CD4-positive, alpha-beta T cell treated with Interleukin-4 for 4 hours (primary cell): ENCODE measurements at regions not wholly inside any gene's neighbourhood (a gene's known extent, or its start where the extent isn't known, plus 50 kb on each side); places are given as distances from the start of the nearest gene placed in this dataset.

Experiments
- DNase-seq: peaks from one replicate; pipeline ENCODE4 v3.0.0-alpha.2; 2020

DNA sequence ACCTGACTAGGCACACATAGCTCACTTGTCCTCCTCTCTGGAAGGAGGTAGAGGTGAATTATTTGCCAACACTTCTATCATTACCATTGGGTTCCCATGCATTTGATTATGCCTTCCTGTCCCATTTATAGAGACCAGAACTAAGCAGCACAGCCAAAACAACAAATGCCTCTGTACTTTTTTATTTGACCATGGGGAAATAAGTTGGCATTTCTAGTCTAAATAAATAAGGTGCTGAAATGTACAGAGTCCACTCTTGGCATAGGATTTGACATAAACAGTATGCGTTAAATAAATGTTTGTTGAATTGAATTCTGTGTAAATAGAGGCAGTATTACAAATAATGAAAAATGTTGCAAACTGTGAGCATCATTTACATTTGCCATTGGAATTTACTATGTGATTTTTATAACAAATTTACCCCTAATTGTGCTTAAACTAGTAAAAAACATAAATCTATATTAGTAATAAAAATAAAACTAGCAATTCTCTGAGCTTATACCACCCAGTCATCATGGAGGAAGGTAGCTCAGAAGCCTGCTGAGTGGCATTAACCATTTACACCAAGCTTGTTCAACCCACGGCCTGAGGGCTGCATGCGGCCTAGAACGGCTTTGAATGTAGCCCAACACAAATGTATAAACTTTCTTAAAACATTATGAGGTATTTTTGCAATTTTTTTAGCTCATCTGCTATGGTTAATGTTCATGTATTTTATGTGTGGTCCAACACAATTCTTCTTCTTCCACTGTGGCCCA lies 367.8 kb downstream of the FIGN start:
- DNase-seq, result no peak

DNA sequence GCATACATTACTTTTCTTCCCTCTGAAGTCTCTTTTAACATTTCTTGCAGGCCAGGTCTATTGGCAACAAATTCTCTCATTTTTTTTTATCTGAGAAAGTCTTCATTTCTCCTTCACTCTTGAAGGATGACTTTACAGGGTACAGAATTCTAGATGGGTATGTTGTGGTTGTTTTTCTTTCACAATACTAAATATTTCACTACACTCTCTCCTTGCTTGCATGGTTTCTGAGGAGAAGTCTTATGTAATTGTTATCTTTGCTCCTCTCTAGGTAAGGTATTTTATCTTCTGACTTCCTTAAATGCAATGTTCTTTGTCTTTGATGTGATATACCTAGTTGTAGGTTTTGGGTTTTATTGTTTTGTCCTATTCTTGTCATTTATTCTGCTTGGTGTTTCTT lies 371.1 kb downstream of the FIGN start:
- DNase-seq, result no peak

DNA sequence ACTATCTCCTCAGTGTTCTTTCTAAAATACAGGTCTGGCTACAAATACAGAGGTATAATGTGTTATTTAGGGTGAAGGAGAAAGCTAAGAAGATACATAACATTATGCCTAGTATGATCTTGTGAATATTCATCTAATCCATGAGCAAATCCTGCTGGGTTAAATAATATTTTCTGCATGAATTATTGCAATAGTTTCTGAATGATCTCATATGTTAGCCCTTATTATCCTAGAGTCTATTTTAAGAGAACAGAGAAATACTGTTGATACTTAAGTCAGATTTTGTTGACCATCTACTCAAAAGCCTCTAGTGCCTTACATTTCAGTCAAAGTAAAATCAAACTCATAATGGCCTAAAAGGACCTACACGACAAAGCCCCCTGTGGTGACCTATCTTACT lies 382.3 kb downstream of the FIGN start:
- no peak for DNase-seq

DNA sequence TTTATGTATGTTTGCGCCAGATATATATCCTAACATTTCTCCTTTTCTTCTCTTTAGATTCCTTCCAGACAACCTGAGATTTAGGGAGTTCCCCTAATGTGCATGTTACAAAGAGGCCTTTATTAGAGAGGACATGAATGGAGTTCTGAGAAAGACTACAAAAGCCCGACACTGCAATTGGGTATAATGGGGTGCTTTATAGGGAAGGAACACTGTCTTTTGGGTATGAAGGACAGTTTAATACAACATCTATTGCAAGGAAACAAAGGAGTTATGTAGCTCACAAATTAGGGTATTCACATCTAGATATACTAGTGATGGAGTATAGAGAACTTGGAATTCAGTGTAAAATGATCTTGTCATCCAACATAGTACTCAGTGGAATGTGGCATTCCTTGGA lies 383.8 kb downstream of the FIGN start:
- no peak for DNase-seq

DNA sequence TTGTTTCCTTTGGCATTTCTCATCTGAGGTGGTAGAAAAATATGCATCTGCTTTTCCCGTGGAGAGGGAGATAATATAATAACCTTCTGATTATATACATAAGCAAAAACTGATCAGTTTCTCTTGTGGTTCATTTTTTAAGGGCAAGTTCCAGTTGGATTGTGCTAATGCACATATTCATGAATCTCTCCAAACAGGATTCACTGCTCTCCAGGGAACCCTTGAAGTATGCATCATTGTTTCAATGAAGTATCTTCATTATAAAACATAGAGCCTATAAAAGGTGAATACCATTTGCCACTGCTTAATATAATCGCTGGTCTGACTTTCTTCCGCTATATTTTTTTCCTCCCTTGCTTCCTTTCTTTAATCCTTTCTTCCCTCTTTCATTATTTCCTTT lies 384.7 kb downstream of the FIGN start:
- no peak for DNase-seq

DNA sequence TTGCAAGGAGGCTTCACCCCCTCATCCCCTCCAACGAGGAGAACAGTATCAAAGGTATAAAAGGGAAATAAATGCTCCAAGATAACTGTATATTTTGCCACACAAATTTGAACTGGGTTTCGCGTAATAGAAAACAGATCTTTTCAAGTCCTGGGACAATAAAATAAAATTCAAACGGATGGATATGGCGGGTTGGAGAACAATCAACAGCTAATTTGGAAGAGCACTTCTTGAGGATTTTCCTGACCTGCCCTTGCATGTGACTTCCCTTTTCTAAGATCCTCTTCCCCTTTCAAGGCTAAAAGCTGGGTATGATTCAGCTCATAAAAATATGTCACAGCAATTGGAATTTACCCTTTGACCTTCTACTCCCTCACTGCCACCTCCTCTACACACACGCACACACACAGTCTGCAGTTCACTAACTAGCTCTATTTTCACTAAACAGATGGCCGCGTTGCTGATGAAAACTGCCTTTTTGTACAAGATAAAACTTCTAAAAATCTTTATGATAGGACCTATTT lies 386.9 kb downstream of the FIGN start:
- DNase-seq, result no peak

DNA sequence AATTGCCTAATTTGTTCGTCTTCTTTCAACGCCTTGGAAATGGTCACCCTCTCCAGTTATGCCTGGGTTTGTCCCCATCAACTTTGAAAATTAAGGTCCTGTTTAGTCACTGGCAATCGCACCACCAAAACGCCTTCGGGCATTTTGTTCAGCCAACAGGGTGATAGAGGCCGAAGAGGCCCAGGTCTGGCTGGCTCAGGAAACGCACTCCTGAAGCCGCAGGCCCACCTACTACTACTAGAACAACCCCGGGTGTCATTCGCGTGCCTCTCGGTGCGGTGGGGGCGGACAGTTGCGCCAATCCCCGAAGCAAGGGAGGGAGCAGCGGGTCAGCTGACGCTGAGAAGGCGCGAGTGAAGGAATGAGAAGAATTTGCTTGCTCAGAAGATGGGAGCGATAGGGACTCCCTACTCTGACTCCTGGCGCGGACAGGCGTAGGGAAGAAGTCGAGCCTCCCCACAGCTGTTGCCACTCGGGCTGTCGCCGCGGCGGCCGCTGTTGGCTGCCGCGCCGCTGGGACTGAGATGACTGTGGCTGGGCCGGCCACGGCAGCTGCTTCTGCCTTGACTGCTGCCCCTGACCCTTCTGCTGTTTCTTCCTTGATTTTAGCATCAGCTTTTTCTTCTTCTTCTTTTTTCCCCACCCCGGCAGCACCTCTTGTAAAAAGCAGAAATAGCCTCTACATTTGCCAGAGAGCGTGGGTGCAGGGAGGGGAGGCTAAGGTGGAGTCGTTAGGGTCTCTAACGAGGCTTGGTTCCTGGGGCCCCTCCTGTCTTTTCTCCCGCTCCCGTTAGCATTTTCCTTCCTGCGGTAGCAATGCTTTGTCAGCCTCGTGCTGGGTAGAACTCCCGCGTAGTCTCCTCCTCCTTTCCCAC lies 387.6 kb downstream of the FIGN start:
- no peak for DNase-seq

DNA sequence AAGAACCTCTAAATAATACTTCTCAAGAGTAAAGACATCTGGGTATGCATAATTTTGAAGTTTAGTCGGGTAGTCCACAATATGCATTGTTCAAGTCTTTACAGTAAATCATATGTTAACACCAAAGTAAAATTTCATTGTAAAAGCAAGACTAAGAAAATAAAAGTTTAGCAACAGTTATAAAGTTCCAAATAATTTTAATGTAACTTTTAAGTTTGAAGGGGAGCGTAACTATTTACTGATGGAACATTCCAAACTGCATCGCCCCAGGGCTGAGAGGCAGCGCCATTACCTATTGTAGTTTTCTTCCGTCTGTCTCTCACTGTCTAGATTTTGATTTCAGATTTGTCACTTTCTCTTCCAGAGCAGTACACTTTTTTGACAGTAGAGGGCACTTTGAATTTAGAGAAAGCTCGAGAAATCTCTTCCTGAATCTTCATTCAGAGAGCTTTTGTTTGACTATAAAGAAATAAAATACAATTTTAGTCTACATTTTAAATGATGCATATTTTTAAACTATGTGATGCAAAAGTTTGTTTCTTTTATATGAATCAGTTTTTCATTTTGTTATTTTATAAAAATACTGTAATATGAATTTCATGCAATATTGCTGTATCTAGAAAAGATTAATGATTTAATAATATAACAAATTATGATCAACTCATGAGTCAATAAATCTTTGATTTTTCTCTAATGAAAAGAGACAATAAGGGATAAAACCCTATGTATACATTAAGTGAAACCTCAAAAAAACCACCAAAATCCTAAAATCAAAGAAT lies 389.8 kb downstream of the FIGN start:
- peak; percentile 3 for DNase-seq

DNA sequence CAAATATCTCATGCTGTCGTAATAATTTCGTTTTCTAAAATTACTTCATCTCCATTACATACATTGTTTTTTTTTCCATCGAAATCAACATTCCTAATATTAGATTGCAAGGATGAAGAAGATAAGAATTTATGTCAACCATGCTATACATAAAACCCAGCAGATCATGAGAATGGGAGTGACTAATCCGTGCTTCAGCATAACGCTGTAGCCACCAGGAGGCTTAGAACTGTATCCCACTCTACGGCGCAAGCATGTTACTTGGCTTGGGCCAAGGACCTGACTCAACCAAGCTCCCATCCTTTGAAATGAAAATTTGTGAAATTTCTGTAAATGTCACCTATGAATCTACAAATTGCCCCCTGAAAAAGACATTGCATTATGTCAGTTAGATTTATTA lies 392.5 kb downstream of the FIGN start:
- no peak for DNase-seq

DNA sequence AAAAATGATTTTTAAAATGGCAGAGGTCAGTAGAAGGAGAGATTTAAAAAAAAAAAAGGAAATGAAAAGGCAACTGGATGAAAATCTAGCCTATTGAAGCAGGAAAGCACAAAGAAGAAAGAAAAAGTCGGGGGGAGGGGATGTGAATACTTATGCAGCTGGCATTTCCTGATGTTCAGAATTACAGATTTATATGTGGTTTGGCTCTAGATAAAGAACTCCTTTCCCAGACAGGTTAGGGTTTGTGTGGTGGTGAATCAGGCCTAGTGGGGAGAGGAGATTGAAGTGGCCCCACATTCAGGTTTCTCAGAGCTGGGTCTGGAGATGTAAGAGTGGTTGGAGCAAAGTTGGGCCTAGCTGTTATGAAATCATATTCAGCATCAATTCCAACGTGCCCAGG lies 394.4 kb downstream of the FIGN start:
- DNase-seq, result no peak

DNA sequence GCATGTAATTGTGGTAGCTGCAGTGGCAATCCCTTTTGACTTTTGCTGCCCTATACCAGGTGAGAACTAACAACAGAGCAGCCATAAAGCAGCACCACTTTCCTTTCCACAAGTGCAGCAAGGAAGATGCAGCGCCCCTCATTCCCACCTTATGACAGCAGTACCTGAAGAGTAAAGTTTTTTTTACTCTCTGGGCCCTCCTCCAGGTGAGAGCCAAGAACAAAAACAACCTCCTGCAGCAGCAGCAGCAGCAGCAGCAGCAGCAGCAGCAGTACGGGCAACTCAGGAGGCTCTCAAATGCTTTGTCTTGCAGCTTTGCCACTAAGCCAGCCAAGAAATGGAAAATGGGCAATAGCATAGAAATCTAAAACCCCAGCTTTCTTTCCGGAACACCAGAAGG lies 397.5 kb downstream of the FIGN start:
- DNase-seq, result no peak

DNA sequence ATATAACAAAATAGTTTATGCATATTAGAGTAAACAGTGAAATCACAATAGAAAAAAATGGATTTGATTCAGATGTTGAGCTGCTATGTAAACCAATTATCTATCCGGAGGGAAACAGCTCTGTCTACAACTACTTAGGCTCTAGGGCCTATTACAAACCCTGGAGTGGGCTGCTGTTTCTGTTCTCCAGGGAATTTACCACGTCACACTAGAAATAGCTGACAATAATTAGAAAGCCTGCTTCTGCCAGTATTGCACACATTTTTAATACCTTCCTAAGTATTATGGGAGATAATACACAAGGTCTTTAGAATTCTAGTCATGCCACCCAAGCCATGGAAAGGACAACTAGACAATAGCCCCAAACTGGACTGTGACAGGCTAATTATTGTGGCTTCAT lies 411.1 kb downstream of the FIGN start:
- no peak for DNase-seq

DNA sequence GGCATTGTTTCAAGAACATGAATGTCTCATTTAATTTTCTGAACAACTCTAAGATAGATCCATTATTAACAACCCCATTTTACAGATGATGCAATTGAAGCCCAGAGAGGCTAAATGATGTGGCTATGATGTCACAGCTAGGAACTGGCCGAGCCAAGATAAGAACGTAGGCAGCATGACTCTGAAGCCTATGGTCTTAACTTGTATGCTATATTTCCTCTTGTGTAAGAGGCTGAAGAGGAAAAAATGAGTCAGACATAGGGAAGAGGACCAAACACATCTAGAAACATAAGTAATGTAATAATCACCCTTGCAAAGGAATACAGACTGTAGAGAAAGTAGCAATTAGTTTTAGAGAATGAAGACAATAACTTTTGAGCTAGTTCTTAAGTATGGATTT lies 416.8 kb downstream of the FIGN start:
- no peak for DNase-seq

DNA sequence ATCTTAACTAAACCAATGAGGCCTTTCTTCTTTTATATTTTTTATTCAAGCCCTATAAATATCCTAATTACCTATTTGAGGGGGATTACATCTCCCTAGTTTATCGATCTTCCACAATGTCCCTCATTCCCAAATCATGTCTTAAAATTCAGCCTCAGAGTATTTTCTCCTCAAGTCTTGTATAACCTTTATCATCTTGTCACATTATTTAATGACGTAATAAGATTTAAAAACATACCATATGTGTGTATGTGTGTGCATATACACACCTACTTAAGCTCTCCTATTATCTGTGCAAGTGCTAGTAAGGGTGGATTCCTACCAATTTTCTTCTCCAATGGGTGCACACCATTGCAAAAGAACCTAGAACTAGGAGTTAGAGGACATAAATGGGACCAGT lies 421.1 kb downstream of the FIGN start:
- no peak for DNase-seq

DNA sequence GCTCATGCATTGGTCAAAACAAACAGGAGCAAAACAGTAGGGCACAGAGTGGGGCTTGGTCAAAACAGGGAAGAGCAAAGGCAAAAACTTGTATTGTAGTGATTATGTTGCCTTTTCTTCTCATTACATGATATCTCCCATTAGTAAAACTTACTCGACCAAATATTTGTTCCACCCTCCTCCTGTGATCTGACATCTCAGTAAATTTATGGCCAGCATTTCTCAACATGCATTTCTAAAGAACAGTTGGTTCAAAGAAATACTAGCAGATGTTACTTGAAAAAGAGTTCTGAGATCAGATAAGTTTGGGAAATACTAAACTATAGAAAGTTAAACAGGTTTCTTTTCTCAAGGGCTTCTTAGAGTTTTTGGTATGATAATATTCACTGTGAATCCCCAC lies 423.1 kb downstream of the FIGN start:
- DNase-seq, result no peak

DNA sequence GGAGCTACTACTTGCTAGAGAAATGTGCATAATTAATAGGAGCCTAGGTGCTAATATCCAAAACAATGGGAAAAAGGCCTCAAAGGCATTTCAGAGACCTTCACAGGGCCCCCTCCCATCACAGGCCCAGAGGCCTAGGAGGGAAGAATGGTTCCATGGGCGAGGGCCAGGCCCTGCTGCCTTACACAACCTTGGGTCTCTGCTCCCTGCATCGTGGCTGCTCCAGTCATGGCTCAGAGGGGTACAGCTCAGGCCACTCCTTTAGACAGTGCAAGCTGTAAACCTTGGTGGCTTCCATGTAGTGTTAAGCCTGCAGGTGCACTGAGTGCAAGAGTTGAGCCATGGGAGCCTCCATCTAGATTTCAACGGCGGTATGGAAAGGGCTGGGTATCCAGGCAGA lies 429.2 kb downstream of the FIGN start:
- DNase-seq, result no peak

DNA sequence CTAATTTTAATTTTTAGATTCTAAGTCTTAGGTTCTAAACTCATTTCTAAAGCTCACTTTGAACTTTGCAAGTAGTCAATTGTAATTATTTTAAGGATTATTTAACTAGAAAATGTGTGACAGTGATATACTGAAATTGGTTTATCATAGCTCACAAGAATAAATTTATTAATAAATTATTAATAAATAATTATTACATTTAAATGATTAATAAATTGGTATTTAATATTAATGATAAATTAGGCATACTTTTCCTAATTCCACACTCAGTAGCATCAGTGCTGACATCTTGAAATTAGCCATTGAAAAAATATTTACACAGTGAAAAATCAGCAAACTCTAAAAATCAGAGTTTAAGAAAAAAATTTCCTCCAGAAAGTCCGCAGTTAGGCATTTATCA lies 433.7 kb downstream of the FIGN start:
- no peak for DNase-seq

DNA sequence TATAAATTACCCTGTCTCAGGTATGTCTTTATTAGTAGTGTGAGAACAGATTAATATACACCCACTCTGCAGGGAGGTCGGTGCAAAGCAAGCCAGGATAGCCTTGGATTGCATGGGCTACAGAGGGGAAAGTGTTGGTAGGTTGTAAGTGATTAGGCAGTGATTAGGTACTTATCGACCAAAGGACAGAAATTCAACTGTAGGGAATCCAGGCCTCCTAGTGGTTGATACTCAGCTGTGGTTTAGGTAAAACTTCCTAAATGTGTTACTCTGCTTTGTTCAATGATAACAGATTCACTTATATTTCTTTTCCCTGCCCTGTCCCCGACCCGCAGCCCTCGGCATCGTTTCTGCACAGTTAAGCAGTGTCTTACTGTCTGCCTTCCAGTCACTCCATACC lies 444.0 kb downstream of the FIGN start:
- DNase-seq, result no peak

DNA sequence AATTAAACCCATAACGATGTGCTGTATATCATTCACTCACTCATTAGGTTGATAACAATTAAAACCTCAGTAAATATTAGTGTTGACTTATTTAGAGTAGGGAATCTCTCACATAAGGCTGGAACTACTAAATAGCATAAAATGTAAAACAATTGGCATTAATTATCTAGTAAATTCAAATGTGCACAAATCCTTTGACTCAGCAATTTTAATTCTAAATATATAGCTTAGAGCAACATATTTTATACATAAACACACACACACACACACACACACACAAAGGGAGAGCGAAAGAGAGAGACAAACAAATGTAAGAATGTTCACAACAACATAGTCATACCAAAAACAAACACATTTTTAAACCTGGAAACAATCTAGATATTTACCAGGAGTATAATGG lies 443.1 kb upstream of the KCNH7 start:
- DNase-seq, result no peak

DNA sequence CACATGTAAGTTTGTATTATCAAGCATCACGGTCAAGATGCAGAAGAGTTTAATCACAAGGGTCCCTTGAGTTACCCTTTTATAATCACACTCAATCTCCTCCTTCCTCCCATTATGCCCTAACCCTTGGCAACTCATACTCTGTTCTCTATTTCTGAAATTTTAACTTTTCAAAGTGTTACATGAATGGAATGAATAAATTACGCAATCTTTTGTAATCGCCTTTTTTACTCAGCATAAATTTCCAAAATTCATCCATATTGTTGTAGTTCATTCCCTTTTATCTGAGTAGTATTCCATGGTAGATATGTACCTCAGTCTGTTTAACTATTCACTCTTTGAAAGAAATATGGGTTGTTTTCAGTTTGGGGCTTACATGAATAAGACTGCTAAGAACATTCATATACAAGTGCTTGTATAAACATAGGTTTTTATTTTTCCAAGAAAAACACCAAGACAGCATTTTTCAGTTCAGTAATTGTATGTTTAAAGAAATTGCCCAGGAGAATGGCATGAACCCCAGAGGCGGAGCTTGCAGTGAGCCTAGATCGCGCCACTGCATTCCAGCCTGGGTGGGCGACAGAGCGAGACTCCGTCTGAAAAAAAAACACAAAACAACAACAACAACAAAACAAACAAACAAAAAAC lies 430.9 kb upstream of the KCNH7 start:
- no peak for DNase-seq

DNA sequence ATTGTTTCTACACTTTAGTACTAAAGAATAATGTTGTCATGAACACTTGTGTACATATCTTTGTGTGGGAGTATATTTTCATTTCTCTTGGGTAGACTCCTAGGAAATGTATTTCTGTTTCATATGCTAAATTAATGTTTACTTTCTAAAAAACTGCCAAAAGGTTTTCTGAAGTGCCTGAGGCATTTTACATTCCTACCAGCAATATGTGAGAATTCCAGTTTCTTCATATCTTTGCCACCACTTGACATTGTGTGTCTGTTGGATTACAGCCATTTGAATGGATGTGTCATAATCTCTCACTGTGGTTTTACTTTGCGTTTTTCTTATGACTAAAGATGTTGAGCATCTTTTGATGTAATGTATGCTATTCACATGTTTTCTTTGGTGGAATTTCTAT lies 428.2 kb upstream of the KCNH7 start:
- no peak for DNase-seq

DNA sequence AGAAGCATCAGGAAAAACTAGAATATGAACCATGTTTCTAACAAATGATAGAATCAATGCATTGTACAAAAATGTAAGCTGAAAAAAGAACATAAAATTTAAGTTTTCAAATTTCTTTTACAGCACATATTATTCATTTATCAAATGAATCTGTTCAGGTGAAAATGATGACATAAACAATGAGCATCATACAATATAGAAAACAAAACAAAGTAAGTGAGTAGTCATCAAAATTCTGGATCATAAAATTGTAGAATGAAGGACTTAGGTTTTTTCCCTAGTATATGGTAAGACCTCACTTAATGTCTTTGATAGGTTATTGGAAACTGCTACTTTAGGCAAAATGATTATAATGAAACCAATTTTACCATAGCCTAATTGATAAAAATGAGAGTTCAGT lies 427.0 kb upstream of the KCNH7 start:
- DNase-seq, result no peak

DNA sequence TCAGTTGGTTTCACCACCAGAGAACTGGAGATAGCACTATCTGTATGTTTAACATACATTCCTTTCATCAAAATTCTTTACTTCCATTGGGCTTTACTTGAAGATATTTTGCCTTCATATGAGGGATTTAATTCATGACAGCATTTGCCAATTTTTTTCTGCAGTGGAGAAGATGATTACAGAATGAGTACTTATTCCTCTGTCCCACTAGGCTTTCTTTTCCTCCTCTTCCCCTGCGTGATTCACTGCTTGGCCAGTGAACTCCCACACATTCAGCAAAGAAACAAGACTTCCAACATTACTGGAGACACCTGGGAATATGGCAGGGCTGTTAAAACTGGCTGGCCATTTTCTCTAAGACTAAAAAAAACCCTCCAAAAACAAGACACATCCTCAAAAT lies 425.8 kb upstream of the KCNH7 start:
- DNase-seq, result no peak
